ENCODE measurements at regions not wholly inside any gene's neighbourhood (a gene's known extent, or its start where the extent isn't known, plus 50 kb on each side); places are given as distances from the start of the nearest gene placed in this dataset.

- no peak for TF ChIP-seq CTCF (IDR thresholded peaks at IDR 0.05; ENCODE audit: low read length)
- TF ChIP-seq EZH2 (IDR thresholded peaks at IDR 0.05; ENCODE audit: borderline replicate concordance, low read length), result no peak
Observed at GRCh38 chr2:220653776-220654175, 918.3 kb downstream of the EPHA4 start.

All from OCI-LY1 (cell line).